ENCODE measurements at regions not wholly inside any gene's neighbourhood (a gene's known extent, or its start where the extent isn't known, plus 50 kb on each side); places are given as distances from the start of the nearest gene placed in this dataset.
A peak's percentile ranks its signal among the peaks of the same experiment; 100 is the strongest.

DNA sequence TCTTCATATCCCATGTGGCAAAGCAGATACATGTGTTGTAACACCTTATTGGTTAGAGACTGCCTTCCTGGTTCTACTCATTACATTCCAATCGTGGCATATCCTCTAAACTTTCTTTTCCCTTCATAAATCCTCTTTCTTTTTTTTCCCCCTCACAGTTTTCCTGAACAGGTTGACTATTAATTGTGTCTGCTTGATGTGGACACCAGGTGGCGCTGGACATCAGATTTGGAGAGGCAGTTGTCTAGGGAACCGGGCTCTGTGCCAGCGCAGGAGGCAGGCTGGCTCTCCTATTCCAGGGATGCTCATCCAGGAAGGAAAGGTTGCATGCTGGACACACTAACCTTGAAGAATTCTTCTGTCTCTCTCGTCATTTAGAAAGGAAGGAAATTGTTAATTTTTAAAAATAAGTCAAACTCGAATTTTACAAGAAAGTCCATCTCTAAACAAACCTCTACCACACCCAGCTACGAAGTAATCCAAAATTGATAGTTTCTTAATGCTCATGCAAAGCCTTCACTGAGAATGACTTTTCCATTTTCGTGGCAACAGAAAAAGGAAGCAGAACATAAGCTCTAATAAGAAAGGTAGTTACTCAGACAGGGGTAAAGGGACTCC lies 59.4 kb upstream of the ASB17 start:
- peak; percentile 93 for ATAC-seq
- H3K27ac ChIP-seq (ENCODE audit: low read depth, low read length) = no peak overlapping the region
- CTCF ChIA-PET = no interaction called here
- no peaks in the 10 kb centered on the region for H3K9me3 ChIP-seq (ENCODE audit: control insufficient read depth in 1 of 2, insufficient read depth in 1 of 2, low read depth in 1 of 2, low read length in 2 of 2)
- no TSS peak for BruUV-seq (replicated peaks)
- no peaks in the 10 kb centered on the region for H4K20me1 ChIP-seq (ENCODE audit: insufficient read depth)
- H3K4me2 ChIP-seq (ENCODE audit: low read length) = no peak overlapping the region
- H3K27me3 ChIP-seq (ENCODE audit: insufficient read depth, low read length) = peaks cover 12% of the 10 kb centered on the region
- H2AFZ ChIP-seq (ENCODE audit: low read depth, low read length, poor library complexity, severe bottlenecking) = no peak overlapping the region
- RAD21 ChIA-PET (ENCODE audit: low non-redundant PET in 1 of 2, low total read pairs in 2 of 2, uncharacterized antibody in 2 of 2, unreplicated experiment in 2 of 2) = no interaction called here
- no peak overlapping the region for H3K4me3 ChIP-seq (replicated peaks in 1 of 2; ENCODE audit: low read depth in 1 of 2, low read length in 2 of 2)
- no peaks in the 10 kb centered on the region for H3K79me2 ChIP-seq (ENCODE audit: insufficient read depth, low read length)
- no peak for TF ChIP-seq POLR2A (IDR thresholded peaks at IDR 0.05; ENCODE audit: borderline replicate concordance, extremely low read depth, insufficient read depth, insufficient read length)
- TF ChIP-seq, protein P1, sequence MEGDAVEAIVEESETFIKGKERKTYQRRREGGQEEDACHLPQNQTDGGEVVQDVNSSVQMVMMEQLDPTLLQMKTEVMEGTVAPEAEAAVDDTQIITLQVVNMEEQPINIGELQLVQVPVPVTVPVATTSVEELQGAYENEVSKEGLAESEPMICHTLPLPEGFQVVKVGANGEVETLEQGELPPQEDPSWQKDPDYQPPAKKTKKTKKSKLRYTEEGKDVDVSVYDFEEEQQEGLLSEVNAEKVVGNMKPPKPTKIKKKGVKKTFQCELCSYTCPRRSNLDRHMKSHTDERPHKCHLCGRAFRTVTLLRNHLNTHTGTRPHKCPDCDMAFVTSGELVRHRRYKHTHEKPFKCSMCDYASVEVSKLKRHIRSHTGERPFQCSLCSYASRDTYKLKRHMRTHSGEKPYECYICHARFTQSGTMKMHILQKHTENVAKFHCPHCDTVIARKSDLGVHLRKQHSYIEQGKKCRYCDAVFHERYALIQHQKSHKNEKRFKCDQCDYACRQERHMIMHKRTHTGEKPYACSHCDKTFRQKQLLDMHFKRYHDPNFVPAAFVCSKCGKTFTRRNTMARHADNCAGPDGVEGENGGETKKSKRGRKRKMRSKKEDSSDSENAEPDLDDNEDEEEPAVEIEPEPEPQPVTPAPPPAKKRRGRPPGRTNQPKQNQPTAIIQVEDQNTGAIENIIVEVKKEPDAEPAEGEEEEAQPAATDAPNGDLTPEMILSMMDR (IDR thresholded peaks at IDR 0.05 in 2 of 3, conservative IDR thresholded peaks at IDR 0.05 in 1 of 3; ENCODE audit: borderline replicate concordance in 1 of 3, insufficient read depth in 1 of 3, low read depth in 2 of 3, low read length in 2 of 3) = peak; percentile 66 to 87 (median 75)
- TF ChIP-seq YY1 (IDR thresholded peaks at IDR 0.05; ENCODE audit: extremely low read depth, insufficient replicate concordance, low read depth, low read length) = peak; percentile 37
- peak; percentile 45; the same call in 1 of the 2 replicates for TF ChIP-seq POLR2AphosphoS5 (IDR thresholded peaks at IDR 0.05; ENCODE audit: low read depth, low read length)
- TF ChIP-seq RAD21 (IDR thresholded peaks at IDR 0.05; ENCODE audit: low read depth) = peak; percentile 83
- TF ChIP-seq EZH2phosphoT487 (IDR thresholded peaks at IDR 0.05; ENCODE audit: borderline replicate concordance) = no peak
- no peak overlapping the region for H3K9ac ChIP-seq (ENCODE audit: low read length)
- intact Hi-C loops (cut with micrococcal nuclease) = loop anchor here (1.0 to 10.0 kb wide), 3 partner anchors 153 to 1151 kb away; no protein-coding TSS in a partner anchor
- no peaks in the 10 kb centered on the region for H3K4me1 ChIP-seq (ENCODE audit: control insufficient read depth in 1 of 2, insufficient read depth in 2 of 2, low read length in 2 of 2)
- H3K36me3 ChIP-seq (ENCODE audit: control insufficient read depth in 1 of 2, insufficient read depth in 2 of 2, low read length in 2 of 2) = no peaks in the 10 kb centered on the region
- H3K9me2 ChIP-seq (ENCODE audit: insufficient read depth) = no peaks in the 10 kb centered on the region
- peak; percentile 75 for DNase-seq (ENCODE audit: low read depth, low spot score)
- POLR2A ChIA-PET = no interaction called here

DNA sequence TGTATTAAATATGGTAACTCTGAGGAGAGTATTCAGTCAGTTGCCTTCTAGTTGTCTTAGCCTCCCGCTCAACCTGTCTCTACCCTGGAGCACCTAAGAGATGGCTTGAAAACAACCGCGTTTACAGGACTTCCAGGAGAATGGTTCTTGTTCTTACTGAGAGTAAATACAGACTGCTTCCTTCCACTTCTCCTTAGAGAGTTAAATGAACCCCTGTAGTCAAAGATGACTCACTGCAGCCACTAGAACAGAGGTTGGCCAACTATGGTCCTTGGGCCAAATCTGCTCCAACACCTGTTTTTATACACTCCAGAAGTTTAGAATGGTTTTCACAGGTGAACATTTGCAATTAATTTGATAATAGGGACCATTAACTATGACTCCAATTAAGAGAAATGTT lies 60.1 kb upstream of the ASB17 start:
- RAD21 ChIA-PET (ENCODE audit: low non-redundant PET in 1 of 2, low total read pairs in 2 of 2, uncharacterized antibody in 2 of 2, unreplicated experiment in 2 of 2) = no interaction called here
- no peaks in the 10 kb centered on the region for H3K36me3 ChIP-seq (ENCODE audit: control insufficient read depth in 1 of 2, insufficient read depth in 2 of 2, low read length in 2 of 2)
- POLR2A ChIA-PET = no interaction called here
- TF ChIP-seq FOSL1 (IDR thresholded peaks at IDR 0.05; ENCODE audit: low read depth) (no peak), SIN3A (IDR thresholded peaks at IDR 0.05; ENCODE audit: low read depth) (no peak), POLR2AphosphoS5 (IDR thresholded peaks at IDR 0.05; ENCODE audit: low read depth, low read length) (no peak), EZH2 (IDR thresholded peaks at IDR 0.05) (no peak)
- TF ChIP-seq, protein P2, sequence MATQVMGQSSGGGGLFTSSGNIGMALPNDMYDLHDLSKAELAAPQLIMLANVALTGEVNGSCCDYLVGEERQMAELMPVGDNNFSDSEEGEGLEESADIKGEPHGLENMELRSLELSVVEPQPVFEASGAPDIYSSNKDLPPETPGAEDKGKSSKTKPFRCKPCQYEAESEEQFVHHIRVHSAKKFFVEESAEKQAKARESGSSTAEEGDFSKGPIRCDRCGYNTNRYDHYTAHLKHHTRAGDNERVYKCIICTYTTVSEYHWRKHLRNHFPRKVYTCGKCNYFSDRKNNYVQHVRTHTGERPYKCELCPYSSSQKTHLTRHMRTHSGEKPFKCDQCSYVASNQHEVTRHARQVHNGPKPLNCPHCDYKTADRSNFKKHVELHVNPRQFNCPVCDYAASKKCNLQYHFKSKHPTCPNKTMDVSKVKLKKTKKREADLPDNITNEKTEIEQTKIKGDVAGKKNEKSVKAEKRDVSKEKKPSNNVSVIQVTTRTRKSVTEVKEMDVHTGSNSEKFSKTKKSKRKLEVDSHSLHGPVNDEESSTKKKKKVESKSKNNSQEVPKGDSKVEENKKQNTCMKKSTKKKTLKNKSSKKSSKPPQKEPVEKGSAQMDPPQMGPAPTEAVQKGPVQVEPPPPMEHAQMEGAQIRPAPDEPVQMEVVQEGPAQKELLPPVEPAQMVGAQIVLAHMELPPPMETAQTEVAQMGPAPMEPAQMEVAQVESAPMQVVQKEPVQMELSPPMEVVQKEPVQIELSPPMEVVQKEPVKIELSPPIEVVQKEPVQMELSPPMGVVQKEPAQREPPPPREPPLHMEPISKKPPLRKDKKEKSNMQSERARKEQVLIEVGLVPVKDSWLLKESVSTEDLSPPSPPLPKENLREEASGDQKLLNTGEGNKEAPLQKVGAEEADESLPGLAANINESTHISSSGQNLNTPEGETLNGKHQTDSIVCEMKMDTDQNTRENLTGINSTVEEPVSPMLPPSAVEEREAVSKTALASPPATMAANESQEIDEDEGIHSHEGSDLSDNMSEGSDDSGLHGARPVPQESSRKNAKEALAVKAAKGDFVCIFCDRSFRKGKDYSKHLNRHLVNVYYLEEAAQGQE (IDR thresholded peaks at IDR 0.05; ENCODE audit: low read depth) = no peak
- TF ChIP-seq, protein P3, sequence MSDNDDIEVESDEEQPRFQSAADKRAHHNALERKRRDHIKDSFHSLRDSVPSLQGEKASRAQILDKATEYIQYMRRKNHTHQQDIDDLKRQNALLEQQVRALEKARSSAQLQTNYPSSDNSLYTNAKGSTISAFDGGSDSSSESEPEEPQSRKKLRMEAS (IDR thresholded peaks at IDR 0.05) = no peak
- TF ChIP-seq, protein P1 (IDR thresholded peaks at IDR 0.05 in 2 of 3, conservative IDR thresholded peaks at IDR 0.05 in 1 of 3; ENCODE audit: borderline replicate concordance in 1 of 3, insufficient read depth in 1 of 3, low read depth in 2 of 3, low read length in 2 of 3) = no peak

More for the DNA sequence above, 60.1 kb upstream of the ASB17 start:
- Histone ChIP-seq H4K20me1 (ENCODE audit: insufficient read depth) (no peaks in the 10 kb centered on the region), H3K79me2 (ENCODE audit: insufficient read depth, low read length) (no peaks in the 10 kb centered on the region), H3K27me3 (ENCODE audit: insufficient read depth, low read length) (peaks cover 12% of the 10 kb centered on the region), H3K27ac (ENCODE audit: low read depth, low read length) (no peak overlapping the region), H3K9me2 (ENCODE audit: insufficient read depth) (no peaks in the 10 kb centered on the region), H3K9me3 (ENCODE audit: control insufficient read depth in 1 of 2, insufficient read depth in 1 of 2, low read depth in 1 of 2, low read length in 2 of 2) (no peaks in the 10 kb centered on the region), H3K4me2 (ENCODE audit: low read length) (no peak overlapping the region), H3K4me1 (ENCODE audit: control insufficient read depth in 1 of 2, insufficient read depth in 2 of 2, low read length in 2 of 2) (no peaks in the 10 kb centered on the region), H2AFZ (ENCODE audit: low read depth, low read length, poor library complexity, severe bottlenecking) (no peak overlapping the region), H3K4me3 (replicated peaks in 1 of 2; ENCODE audit: low read depth in 1 of 2, low read length in 2 of 2) (no peak overlapping the region), H3K9ac (ENCODE audit: low read length) (no peak overlapping the region)
- intact Hi-C loops (cut with micrococcal nuclease) = loop anchor here (5.0 to 10.0 kb wide), 2 partner anchors 152 to 1150 kb away; no protein-coding TSS in a partner anchor
- BruUV-seq (replicated peaks) = no TSS peak
- DNase-seq (ENCODE audit: low read depth, low spot score) = no peak
- no peak for ATAC-seq
- CTCF ChIA-PET = no interaction called here

All from HCT116 (cell line).